ENCODE measurements at regions not wholly inside any gene's neighbourhood (a gene's known extent, or its start where the extent isn't known, plus 50 kb on each side); places are given as distances from the start of the nearest gene placed in this dataset.
"Not testable (repeated sequence)": the region's sequence is repeated elsewhere in the genome, so short reads cannot be mapped to it uniquely, and the experiment has no call there.

DNA sequence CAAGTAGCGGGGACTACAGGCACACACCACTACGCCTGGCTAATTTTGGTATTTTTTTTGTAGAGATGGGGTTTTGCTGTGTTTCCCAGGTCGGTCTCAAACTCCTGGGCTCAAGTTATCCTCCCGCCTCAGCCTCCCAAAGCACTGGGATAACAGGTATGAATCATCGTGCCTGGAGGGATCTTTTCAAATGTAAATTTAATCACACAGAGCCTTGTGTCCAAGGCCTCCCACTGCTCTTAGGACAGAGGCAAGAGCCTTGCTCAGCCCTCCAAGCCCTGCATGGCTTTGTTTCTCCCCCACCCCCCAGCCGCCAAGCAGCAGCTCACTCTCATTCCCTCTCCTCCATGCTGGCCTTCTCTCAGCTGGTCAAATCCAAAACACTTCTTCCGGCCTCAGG is 75.3 kb upstream of the CREB3L1 start:
- ATAC-seq (no peak), DNase-seq (no peak)
- H3K27ac Mint-ChIP-seq: peak overlapping the region in 1 of 2 donors; percentile 44
- H3K27me3 Mint-ChIP-seq: peaks cover 32% of the 10 kb centered on the region
- no peaks in the 10 kb centered on the region for H3K4me1 Mint-ChIP-seq
- H3K9me3 Mint-ChIP-seq: no peaks in the 10 kb centered on the region
- no peak overlapping the region for H3K4me3 Mint-ChIP-seq

DNA sequence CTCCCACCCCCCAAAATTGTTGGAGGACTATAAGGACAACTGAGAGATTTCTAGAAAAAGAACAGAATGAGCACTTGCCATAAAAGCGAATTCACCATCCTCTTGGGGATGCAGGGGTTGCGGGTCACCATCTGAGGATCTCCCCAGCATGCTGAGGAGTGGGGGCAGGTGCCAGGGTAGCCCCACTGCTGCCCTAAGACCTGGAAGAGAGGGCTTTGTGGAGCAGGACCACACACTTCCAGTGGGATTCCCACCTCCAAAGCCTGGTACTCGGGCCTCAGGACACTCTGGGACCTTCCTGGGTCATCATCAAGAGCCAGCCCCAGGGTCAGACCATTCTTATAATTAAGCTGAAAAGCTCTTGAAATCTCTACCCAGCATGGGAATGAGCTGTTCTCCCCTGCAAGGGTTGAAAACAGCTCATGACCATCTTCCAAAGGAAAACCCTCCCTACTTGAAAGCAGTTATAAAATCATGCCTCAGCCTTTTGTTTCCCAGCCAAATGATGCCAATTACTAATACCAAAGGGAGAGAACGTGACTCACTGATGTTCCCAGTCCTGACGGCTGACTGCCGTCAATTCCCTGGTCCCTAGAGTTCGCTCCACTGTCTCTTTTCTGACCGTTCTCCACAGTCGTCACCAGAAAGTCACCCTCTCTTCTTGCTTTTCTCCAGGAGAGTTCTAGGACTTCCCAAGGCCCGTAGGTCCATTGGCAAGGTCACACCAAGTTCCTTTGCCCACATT is 76.8 kb upstream of the CREB3L1 start:
- Mint-ChIP-seq H3K27ac (no peak overlapping the region), H3K9me3 (no peaks in the 10 kb centered on the region), H3K27me3 (peaks cover 39% of the 10 kb centered on the region), H3K4me1 (no peaks in the 10 kb centered on the region), H3K4me3 (no peak overlapping the region)
- ATAC-seq: no peak
- no peak for DNase-seq

- Mint-ChIP-seq H3K4me1 (no peaks in the 10 kb centered on the region), H3K9me3 (no peaks in the 10 kb centered on the region), H3K27me3 (peaks cover 28% of the 10 kb centered on the region), H3K4me3 (no peak overlapping the region), H3K27ac (no peak overlapping the region)
- DNase-seq (no peak), ATAC-seq (no peak)
Measured at GRCh38 chr11:46198245-46199240, 77.3 kb upstream of the PHF21A start.

DNA sequence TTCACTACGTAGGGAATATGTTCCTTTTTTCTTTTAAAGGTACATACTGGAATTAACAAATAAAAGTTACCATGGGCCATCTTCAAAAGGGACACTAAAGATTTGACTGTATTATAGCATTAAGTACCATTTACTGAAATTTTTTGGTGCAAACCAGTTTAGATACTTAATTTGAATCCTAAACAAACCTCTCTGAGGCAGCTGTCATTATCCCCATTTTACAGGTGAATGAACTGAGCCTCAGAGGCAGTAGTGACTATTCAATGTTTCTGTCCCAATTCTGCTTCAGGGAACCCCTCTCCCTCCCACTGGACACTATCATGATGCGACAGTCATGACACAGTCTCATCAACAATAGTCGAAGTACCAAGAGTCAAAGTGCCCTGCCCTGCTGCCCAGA is 76.2 kb upstream of the PHF21A start:
- ATAC-seq (no peak), DNase-seq (no peak)
- Mint-ChIP-seq H3K4me1 (no peaks in the 10 kb centered on the region), H3K4me3 (no peak overlapping the region), H3K27ac (no peak overlapping the region), H3K9me3 (no peaks in the 10 kb centered on the region), H3K27me3 (peaks cover 38% of the 10 kb centered on the region)

DNA sequence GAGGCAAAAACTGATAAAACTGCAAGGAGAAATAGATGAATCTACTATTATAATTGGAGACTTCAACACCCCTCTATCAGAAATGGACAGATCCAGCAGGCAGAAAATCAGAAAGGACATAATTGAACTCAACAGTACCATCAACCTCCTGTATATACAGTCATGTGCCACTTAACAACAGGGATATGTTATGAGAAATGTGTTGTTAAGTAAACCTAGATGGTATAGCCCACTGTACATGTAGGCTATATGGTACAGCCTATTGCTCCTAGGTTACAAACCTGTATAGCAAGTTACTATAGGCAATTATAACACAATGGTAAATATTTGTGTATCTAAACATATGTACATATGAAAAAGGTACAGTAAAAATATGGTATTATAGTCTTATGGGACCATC is 66.8 kb upstream of the PHF21A start:
- Mint-ChIP-seq H3K27me3 (peaks cover 50% of the 10 kb centered on the region), H3K9me3 (peaks cover under 1 to 6% of the 10 kb centered on the region in 2 donors), H3K4me1 (no peaks in the 10 kb centered on the region), H3K27ac (no peak overlapping the region), H3K4me3 (no peak overlapping the region)
- ATAC-seq (no peak), DNase-seq (no peak)

- ATAC-seq (no peak), DNase-seq (no peak)
Measured at GRCh38 chr11:46183819-46184218, 62.6 kb upstream of the PHF21A start.

GRCh38 chr11:46181843-46182424 is 60.7 kb upstream of the PHF21A start:
- H3K4me3 Mint-ChIP-seq: no peak overlapping the region
- H3K27me3 Mint-ChIP-seq: peaks cover 46% of the 10 kb centered on the region
- no peak for ATAC-seq
- no peak overlapping the region for H3K27ac Mint-ChIP-seq
- H3K4me1 Mint-ChIP-seq: no peaks in the 10 kb centered on the region
- no peak for DNase-seq
- peaks cover 8 to 10% of the 10 kb centered on the region in 2 donors for H3K9me3 Mint-ChIP-seq

More at GRCh38 chr11:46183819-46184218, 62.6 kb upstream of the PHF21A start:
- Mint-ChIP-seq H3K27ac (no peak overlapping the region), H3K4me3 (no peak overlapping the region), H3K4me1 (no peaks in the 10 kb centered on the region), H3K27me3 (peaks cover 51% of the 10 kb centered on the region), H3K9me3 (peaks cover 8 to 10% of the 10 kb centered on the region in 2 donors)

GRCh38 chr11:46181387-46181786 is 60.1 kb upstream of the PHF21A start:
- Mint-ChIP-seq H3K27me3 (peaks cover 51% of the 10 kb centered on the region), H3K4me3 (no peak overlapping the region), H3K9me3 (peaks cover 8 to 10% of the 10 kb centered on the region in 2 donors), H3K4me1 (no peaks in the 10 kb centered on the region), H3K27ac (no peak overlapping the region)
- no peak for DNase-seq
- ATAC-seq: no peak

- Mint-ChIP-seq H3K27ac (no peak overlapping the region), H3K4me1 (no peaks in the 10 kb centered on the region), H3K4me3 (no peak overlapping the region), H3K9me3 (peaks cover 8% of the 10 kb centered on the region in 2 donors), H3K27me3 (peaks cover 52% of the 10 kb centered on the region)
- ATAC-seq (no peak), DNase-seq (no peak)
Measured at GRCh38 chr11:46180736-46181135, 59.5 kb upstream of the PHF21A start.

DNA sequence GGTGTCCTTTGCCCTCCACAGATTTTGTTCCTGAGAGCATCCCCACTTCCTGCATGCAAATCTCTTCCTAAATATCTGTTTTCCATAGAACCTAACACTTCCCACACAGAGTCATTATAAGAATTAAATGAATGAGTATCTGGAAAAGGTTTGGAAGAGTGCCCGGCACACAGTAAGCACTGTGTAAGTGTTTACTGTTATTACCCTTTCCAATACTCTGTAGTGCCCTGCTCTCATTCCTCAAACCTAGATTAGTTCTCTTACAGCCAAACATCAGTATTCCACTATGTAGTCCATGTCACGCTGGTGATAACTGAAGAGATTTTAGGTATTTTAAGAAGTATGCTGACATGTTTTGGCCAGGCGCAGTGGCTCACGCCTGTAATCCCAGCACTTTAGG is 57.3 kb upstream of the PHF21A start:
- Mint-ChIP-seq H3K9me3 (peaks cover 4 to 8% of the 10 kb centered on the region in 2 donors), H3K4me3 (no peak overlapping the region), H3K27me3 (peaks cover 35% of the 10 kb centered on the region), H3K4me1 (no peaks in the 10 kb centered on the region), H3K27ac (no peak overlapping the region)
- DNase-seq (no peak), ATAC-seq (no peak)

DNA sequence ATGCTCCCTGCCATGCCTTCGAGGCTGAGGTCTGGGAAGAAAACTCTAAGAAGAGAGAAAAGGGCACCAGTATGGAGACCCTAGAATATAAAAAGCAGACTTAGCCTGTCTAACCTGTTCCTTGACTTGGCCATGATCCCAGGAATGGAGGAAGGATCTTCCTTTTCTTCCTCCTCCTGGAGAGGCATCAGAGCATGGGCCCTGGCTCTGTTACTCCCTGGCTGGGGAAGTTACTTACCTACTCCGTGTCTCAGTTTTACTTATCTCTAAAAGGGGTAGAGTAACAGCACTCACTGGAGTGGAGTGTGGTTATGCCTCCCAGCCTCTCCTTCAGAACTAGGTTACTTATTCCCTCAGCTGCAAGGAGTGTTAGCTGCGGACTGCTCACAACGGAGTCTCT is 55.2 kb upstream of the PHF21A start:
- peaks cover 0 to 4% of the 10 kb centered on the region in 2 donors for H3K9me3 Mint-ChIP-seq

GRCh38 chr11:46175401-46176002 is 54.2 kb upstream of the PHF21A start:
- H3K4me1 Mint-ChIP-seq: no peaks in the 10 kb centered on the region
- no peak overlapping the region for H3K4me3 Mint-ChIP-seq
- H3K9me3 Mint-ChIP-seq: peaks cover 0 to 4% of the 10 kb centered on the region in 2 donors
- ATAC-seq (no peak), DNase-seq (no peak)
- H3K27me3 Mint-ChIP-seq: peaks cover 36% of the 10 kb centered on the region
- H3K27ac Mint-ChIP-seq: no peak overlapping the region

More for the DNA sequence above, 55.2 kb upstream of the PHF21A start:
- no peak for ATAC-seq
- no peaks in the 10 kb centered on the region for H3K4me1 Mint-ChIP-seq
- no peak overlapping the region for H3K4me3 Mint-ChIP-seq
- no peak overlapping the region for H3K27ac Mint-ChIP-seq
- H3K27me3 Mint-ChIP-seq: peaks cover 29% of the 10 kb centered on the region
- DNase-seq: no peak

- not testable (repeated sequence) for H3K4me3 Mint-ChIP-seq, DNase-seq, H3K27ac Mint-ChIP-seq, H3K4me1 Mint-ChIP-seq, ATAC-seq, H3K9me3 Mint-ChIP-seq
- H3K27me3 Mint-ChIP-seq: peaks cover 52% of the 10 kb centered on the region
Measured at GRCh38 chr11:46171693-46172092, 50.4 kb upstream of the PHF21A start.
